ENCODE measurements at regions not wholly inside any gene's neighbourhood (a gene's known extent, or its start where the extent isn't known, plus 50 kb on each side); places are given as distances from the start of the nearest gene placed in this dataset.

DNA sequence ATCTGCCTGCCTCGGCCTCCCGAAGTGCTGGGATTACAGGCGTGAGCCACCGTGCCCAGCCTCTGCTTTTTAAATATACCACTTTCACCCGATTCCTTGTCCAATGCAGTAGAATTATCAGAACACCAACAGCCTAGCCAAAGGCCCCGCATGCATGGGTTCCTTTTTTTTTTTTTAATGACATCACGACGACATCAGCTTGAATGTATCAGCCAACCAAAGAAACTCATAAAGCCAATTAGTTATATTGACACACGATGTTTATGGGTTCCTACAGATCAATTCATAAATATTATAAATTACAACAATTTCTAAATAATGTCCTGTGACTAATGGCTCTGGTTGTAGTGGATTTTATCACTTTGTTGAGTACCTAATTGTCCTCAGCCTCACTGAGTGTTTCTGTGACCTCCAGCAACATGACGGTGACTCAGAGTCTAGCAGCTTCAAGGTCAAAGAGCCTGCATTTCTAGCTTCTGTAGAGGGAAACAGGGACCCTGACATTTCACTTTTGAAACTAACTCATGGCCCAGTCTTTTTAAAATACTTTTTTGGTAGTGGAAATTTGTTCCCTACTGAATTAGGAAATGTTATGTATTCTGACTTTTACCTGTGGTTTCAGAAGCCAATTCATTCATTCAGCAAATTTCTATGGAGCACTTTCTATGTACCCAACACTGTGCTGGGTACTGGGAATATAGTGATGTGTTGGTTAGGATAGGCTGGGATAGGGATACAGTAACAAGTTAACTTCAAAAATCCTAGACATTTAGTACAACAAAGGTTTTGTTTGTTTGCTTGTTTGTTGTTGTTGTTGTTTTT is 144.1 kb downstream of the SUDS3 start:
- no peak overlapping the region for H3K9ac ChIP-seq (ENCODE audit: low read depth in 1 of 2, low read length in 2 of 2)
- H3K4me3 ChIP-seq (ENCODE audit: low read depth in 1 of 3, low read length in 3 of 3), result no peak overlapping the region
- H3K27ac ChIP-seq (ENCODE audit: low read depth in 1 of 2, low read length in 2 of 2), result no peak overlapping the region
- 85% methylated on average over 10 of the region's 10 CpGs for WGBS
- no peak for TF ChIP-seq RXRA (IDR thresholded peaks at IDR 0.05)
- no peak for TF ChIP-seq TAF1 (conservative IDR thresholded peaks at IDR 0.05)
- TF ChIP-seq, protein P1, sequence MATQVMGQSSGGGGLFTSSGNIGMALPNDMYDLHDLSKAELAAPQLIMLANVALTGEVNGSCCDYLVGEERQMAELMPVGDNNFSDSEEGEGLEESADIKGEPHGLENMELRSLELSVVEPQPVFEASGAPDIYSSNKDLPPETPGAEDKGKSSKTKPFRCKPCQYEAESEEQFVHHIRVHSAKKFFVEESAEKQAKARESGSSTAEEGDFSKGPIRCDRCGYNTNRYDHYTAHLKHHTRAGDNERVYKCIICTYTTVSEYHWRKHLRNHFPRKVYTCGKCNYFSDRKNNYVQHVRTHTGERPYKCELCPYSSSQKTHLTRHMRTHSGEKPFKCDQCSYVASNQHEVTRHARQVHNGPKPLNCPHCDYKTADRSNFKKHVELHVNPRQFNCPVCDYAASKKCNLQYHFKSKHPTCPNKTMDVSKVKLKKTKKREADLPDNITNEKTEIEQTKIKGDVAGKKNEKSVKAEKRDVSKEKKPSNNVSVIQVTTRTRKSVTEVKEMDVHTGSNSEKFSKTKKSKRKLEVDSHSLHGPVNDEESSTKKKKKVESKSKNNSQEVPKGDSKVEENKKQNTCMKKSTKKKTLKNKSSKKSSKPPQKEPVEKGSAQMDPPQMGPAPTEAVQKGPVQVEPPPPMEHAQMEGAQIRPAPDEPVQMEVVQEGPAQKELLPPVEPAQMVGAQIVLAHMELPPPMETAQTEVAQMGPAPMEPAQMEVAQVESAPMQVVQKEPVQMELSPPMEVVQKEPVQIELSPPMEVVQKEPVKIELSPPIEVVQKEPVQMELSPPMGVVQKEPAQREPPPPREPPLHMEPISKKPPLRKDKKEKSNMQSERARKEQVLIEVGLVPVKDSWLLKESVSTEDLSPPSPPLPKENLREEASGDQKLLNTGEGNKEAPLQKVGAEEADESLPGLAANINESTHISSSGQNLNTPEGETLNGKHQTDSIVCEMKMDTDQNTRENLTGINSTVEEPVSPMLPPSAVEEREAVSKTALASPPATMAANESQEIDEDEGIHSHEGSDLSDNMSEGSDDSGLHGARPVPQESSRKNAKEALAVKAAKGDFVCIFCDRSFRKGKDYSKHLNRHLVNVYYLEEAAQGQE (IDR thresholded peaks at IDR 0.05), result no peak
- TF ChIP-seq, protein P2, sequence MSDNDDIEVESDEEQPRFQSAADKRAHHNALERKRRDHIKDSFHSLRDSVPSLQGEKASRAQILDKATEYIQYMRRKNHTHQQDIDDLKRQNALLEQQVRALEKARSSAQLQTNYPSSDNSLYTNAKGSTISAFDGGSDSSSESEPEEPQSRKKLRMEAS (IDR thresholded peaks at IDR 0.05), result no peak
- no peak for TF ChIP-seq FOXA1 (IDR thresholded peaks at IDR 0.05)
- TF ChIP-seq, protein P3, sequence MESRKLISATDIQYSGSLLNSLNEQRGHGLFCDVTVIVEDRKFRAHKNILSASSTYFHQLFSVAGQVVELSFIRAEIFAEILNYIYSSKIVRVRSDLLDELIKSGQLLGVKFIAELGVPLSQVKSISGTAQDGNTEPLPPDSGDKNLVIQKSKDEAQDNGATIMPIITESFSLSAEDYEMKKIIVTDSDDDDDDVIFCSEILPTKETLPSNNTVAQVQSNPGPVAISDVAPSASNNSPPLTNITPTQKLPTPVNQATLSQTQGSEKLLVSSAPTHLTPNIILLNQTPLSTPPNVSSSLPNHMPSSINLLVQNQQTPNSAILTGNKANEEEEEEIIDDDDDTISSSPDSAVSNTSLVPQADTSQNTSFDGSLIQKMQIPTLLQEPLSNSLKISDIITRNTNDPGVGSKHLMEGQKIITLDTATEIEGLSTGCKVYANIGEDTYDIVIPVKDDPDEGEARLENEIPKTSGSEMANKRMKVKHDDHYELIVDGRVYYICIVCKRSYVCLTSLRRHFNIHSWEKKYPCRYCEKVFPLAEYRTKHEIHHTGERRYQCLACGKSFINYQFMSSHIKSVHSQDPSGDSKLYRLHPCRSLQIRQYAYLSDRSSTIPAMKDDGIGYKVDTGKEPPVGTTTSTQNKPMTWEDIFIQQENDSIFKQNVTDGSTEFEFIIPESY (IDR thresholded peaks at IDR 0.05), result no peak
- TF ChIP-seq HNF4A (conservative IDR thresholded peaks at IDR 0.05), result no peak
- no peak for TF ChIP-seq YY1 (IDR thresholded peaks at IDR 0.05)
- no peak for TF ChIP-seq HNF4G (IDR thresholded peaks at IDR 0.05)
- TF ChIP-seq, protein P4, sequence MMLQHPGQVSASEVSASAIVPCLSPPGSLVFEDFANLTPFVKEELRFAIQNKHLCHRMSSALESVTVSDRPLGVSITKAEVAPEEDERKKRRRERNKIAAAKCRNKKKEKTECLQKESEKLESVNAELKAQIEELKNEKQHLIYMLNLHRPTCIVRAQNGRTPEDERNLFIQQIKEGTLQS (IDR thresholded peaks at IDR 0.05), result no peak
- no peaks in the 10 kb centered on the region for H3K36me3 ChIP-seq (ENCODE audit: control insufficient read depth in 4 of 4, insufficient read depth in 3 of 4, low read depth in 1 of 4, low read length in 3 of 4)
- no peaks in the 10 kb centered on the region for H3K9me3 ChIP-seq (ENCODE audit: control insufficient read depth in 4 of 4, low read length in 3 of 4)
- H3K4me1 ChIP-seq (ENCODE audit: control insufficient read depth in 4 of 4, insufficient read depth in 4 of 4, low read length in 3 of 4), result no peaks in the 10 kb centered on the region
- no peak for DNase-seq (ENCODE audit: low spot score)
- H3K27me3 ChIP-seq (ENCODE audit: control insufficient read depth in 4 of 4, insufficient read depth in 4 of 4, low read length in 3 of 4), result peaks cover 0 to 2% (median 0%) of the 10 kb centered on the region in 4 donors

DNA sequence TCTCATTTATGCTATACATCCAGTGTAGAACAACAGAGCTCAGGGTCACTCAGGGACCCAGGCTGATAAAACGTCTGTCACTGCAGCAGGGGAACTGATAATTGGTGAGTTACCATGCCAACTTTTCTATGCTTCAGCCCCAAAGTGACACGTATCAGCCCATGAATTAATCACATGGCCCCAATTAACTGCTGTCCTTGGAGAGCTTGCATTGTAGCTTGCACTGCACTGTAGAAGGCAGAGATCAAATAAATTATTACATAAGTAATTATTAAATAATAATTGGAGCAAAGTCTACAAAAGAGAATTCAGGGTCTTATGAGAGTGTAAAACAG is 144.6 kb downstream of the SUDS3 start:
- TF ChIP-seq JUND (IDR thresholded peaks at IDR 0.05), result no peak
- TF ChIP-seq FOXA1 (IDR thresholded peaks at IDR 0.05), result no peak
- TF ChIP-seq, protein P1 (IDR thresholded peaks at IDR 0.05), result no peak
- no peak for TF ChIP-seq GABPA (IDR thresholded peaks at IDR 0.05 in 1 of 2, conservative IDR thresholded peaks at IDR 0.05 in 1 of 2)
- no peak for TF ChIP-seq NR2F2 (IDR thresholded peaks at IDR 0.05)
- TF ChIP-seq YY1 (IDR thresholded peaks at IDR 0.05), result no peak
- no peak for TF ChIP-seq RAD21 (IDR thresholded peaks at IDR 0.05)
- TF ChIP-seq, protein P3 (IDR thresholded peaks at IDR 0.05), result no peak
- no peak for TF ChIP-seq HNF4A (conservative IDR thresholded peaks at IDR 0.05)
- TF ChIP-seq, protein P2 (IDR thresholded peaks at IDR 0.05), result no peak
- 44% methylated on average over 2 of the region's 2 CpGs for WGBS

More for the DNA sequence above, 144.6 kb downstream of the SUDS3 start:
- Histone ChIP-seq H3K36me3 (ENCODE audit: control insufficient read depth in 4 of 4, insufficient read depth in 3 of 4, low read depth in 1 of 4, low read length in 3 of 4) (no peaks in the 10 kb centered on the region), H3K4me3 (ENCODE audit: low read depth in 1 of 3, low read length in 3 of 3) (no peak overlapping the region), H3K4me1 (ENCODE audit: control insufficient read depth in 4 of 4, insufficient read depth in 4 of 4, low read length in 3 of 4) (no peaks in the 10 kb centered on the region), H3K27me3 (ENCODE audit: control insufficient read depth in 4 of 4, insufficient read depth in 4 of 4, low read length in 3 of 4) (peaks cover 0 to 2% (median 0%) of the 10 kb centered on the region in 4 donors), H3K9ac (ENCODE audit: low read depth in 1 of 2, low read length in 2 of 2) (no peak overlapping the region), H3K27ac (ENCODE audit: low read depth in 1 of 2, low read length in 2 of 2) (no peak overlapping the region), H3K9me3 (ENCODE audit: control insufficient read depth in 4 of 4, low read length in 3 of 4) (no peaks in the 10 kb centered on the region)
- DNase-seq (ENCODE audit: low spot score), result no peak
